Activated naive CD4-positive, alpha-beta T cell (primary cell): ENCODE measurements at regions not wholly inside any gene's neighbourhood (a gene's known extent, or its start where the extent isn't known, plus 50 kb on each side); places are given as distances from the start of the nearest gene placed in this dataset.
"Not testable (repeated sequence)": the region's sequence is repeated elsewhere in the genome, so short reads cannot be mapped to it uniquely, and the experiment has no call there.

ENCODE experiments used
- DNase-seq, 4 experiments: peaks; one replicate each; lab custom pipeline; 2025; lab: John Stamatoyannopoulos, UW

- DNase-seq: no peak
Observed at GRCh38 chr7:148472406-148472805, 118.2 kb upstream of the C7orf33 start.

GRCh38 chr7:148473703-148474480, 116.7 kb upstream of the C7orf33 start:
- no peak for DNase-seq

- DNase-seq: no peak
Observed at GRCh38 chr7:148474481-148475025, 116.0 kb upstream of the C7orf33 start.

- DNase-seq: no peak
Observed at GRCh38 chr7:148478551-148478950, 112.0 kb upstream of the C7orf33 start.

GRCh38 chr7:148480479-148481146, 110.0 kb upstream of the C7orf33 start:
- no peak for DNase-seq

- no peak for DNase-seq
Observed at GRCh38 chr7:148481147-148481526, 109.4 kb upstream of the C7orf33 start.

- no peak for DNase-seq
Observed at GRCh38 chr7:148481971-148482626, 108.5 kb upstream of the C7orf33 start.

GRCh38 chr7:148483515-148484308, 106.9 kb upstream of the C7orf33 start:
- DNase-seq: no peak

- DNase-seq: no peak
Observed at GRCh38 chr7:148484486-148484885, 106.1 kb upstream of the C7orf33 start.

GRCh38 chr7:148485618-148486017, 104.9 kb upstream of the C7orf33 start:
- no peak for DNase-seq

- DNase-seq: no peak
Observed at GRCh38 chr7:148486937-148487336, 103.6 kb upstream of the C7orf33 start.

- DNase-seq: no peak
Observed at GRCh38 chr7:148487912-148488311, 102.7 kb upstream of the C7orf33 start.

- no peak for DNase-seq
Observed at GRCh38 chr7:148489678-148490077, 100.9 kb upstream of the C7orf33 start.

GRCh38 chr7:148492157-148492860, 98.3 kb upstream of the C7orf33 start:
- no peak for DNase-seq

- no peak for DNase-seq
Observed at GRCh38 chr7:148495605-148496004, 95.0 kb upstream of the C7orf33 start.

- no peak for DNase-seq
Observed at GRCh38 chr7:148500978-148501377, 89.6 kb upstream of the C7orf33 start.

- DNase-seq: no peak
Observed at GRCh38 chr7:148503900-148504487, 86.6 kb upstream of the C7orf33 start.

GRCh38 chr7:148505645-148506375, 84.8 kb upstream of the C7orf33 start:
- no peak for DNase-seq

- DNase-seq: not testable (repeated sequence)
Observed at GRCh38 chr7:148507064-148507573, 83.4 kb upstream of the C7orf33 start.

GRCh38 chr7:148507787-148508186, 82.8 kb upstream of the C7orf33 start:
- no peak for DNase-seq
